Chondrocyte (in vitro differentiated cells): ENCODE measurements at regions not wholly inside any gene's neighbourhood (a gene's known extent, or its start where the extent isn't known, plus 50 kb on each side); places are given as distances from the start of the nearest gene placed in this dataset.
A peak's percentile ranks its signal among the peaks of the same experiment; 100 is the strongest.
"Not testable (repeated sequence)": the region's sequence is repeated elsewhere in the genome, so short reads cannot be mapped to it uniquely, and the experiment has no call there.

Experiments used
- DNase-seq: peaks from one replicate; pipeline ENCODE4 v3.0.0; 2021; ENCODE audit warnings: mixed read lengths, low spot score
- H3K27ac Mint-ChIP-seq: one replicate; pipeline ENCODE4 v1.8.0; 2021; ENCODE audit warnings: mild to moderate bottlenecking, moderate library complexity, mixed read lengths; ENCODE audit not compliant: unreplicated experiment
- H3K27me3 Mint-ChIP-seq: 2 replicates; pipeline ENCODE4 v1.8.0; 2021; ENCODE audit warnings: low read depth, mixed read lengths
- H3K36me3 Mint-ChIP-seq: 2 replicates; pipeline ENCODE4 v1.8.0; 2021; ENCODE audit warnings: low read depth, mixed read lengths
- H3K4me1 Mint-ChIP-seq: 2 replicates; pipeline ENCODE4 v1.8.0; 2021; ENCODE audit warnings: low read depth, mild to moderate bottlenecking, mixed read lengths
- H3K4me3 Mint-ChIP-seq: one replicate; pipeline ENCODE4 v1.8.0; 2021; ENCODE audit warnings: mild to moderate bottlenecking, moderate library complexity, mixed read lengths; ENCODE audit not compliant: unreplicated experiment
- H3K9me3 Mint-ChIP-seq: 2 replicates; pipeline ENCODE4 v1.8.0; 2021; ENCODE audit warnings: low read depth, mixed read lengths
- TF ChIP-seq, protein P1 (sequence below): fragments of 200-600 bp; sonication (generic); IDR thresholded peaks from 2 replicates; pipeline ENCODE4 v1.5.0; 2021; ENCODE audit warnings: antibody characterized with exemption, mild to moderate bottlenecking, moderate library complexity

GRCh38 chr12:127964717-127965116 lies 302.3 kb upstream of the TMEM132C start:
- Mint-ChIP-seq H3K9me3 (peaks cover 6% of the 10 kb centered on the region), H3K36me3 (no peaks in the 10 kb centered on the region), H3K4me1 (peaks cover 9% of the 10 kb centered on the region), H3K27me3 (no peaks in the 10 kb centered on the region), H3K4me3 (no peak overlapping the region), H3K27ac (no peak overlapping the region)
- DNase-seq = no peak
- TF ChIP-seq, protein P1, sequence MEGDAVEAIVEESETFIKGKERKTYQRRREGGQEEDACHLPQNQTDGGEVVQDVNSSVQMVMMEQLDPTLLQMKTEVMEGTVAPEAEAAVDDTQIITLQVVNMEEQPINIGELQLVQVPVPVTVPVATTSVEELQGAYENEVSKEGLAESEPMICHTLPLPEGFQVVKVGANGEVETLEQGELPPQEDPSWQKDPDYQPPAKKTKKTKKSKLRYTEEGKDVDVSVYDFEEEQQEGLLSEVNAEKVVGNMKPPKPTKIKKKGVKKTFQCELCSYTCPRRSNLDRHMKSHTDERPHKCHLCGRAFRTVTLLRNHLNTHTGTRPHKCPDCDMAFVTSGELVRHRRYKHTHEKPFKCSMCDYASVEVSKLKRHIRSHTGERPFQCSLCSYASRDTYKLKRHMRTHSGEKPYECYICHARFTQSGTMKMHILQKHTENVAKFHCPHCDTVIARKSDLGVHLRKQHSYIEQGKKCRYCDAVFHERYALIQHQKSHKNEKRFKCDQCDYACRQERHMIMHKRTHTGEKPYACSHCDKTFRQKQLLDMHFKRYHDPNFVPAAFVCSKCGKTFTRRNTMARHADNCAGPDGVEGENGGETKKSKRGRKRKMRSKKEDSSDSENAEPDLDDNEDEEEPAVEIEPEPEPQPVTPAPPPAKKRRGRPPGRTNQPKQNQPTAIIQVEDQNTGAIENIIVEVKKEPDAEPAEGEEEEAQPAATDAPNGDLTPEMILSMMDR = peak; percentile 72

GRCh38 chr12:127966331-127966730 lies 300.6 kb upstream of the TMEM132C start:
- H3K4me1 Mint-ChIP-seq = peaks cover 4% of the 10 kb centered on the region
- no peaks in the 10 kb centered on the region for H3K36me3 Mint-ChIP-seq
- no peak overlapping the region for H3K4me3 Mint-ChIP-seq
- H3K27me3 Mint-ChIP-seq = no peaks in the 10 kb centered on the region
- H3K9me3 Mint-ChIP-seq = peaks cover 6% of the 10 kb centered on the region
- DNase-seq = no peak
- TF ChIP-seq, protein P1 = no peak
- no peak overlapping the region for H3K27ac Mint-ChIP-seq

- no peak for DNase-seq
- TF ChIP-seq, protein P1 = no peak
- Mint-ChIP-seq H3K27ac (no peak overlapping the region), H3K9me3 (peaks cover 12% of the 10 kb centered on the region), H3K4me1 (no peaks in the 10 kb centered on the region), H3K27me3 (no peaks in the 10 kb centered on the region), H3K4me3 (no peak overlapping the region), H3K36me3 (no peaks in the 10 kb centered on the region)
These were observed 296.5 kb upstream of the TMEM132C start for GRCh38 chr12:127970491-127970890.

DNA sequence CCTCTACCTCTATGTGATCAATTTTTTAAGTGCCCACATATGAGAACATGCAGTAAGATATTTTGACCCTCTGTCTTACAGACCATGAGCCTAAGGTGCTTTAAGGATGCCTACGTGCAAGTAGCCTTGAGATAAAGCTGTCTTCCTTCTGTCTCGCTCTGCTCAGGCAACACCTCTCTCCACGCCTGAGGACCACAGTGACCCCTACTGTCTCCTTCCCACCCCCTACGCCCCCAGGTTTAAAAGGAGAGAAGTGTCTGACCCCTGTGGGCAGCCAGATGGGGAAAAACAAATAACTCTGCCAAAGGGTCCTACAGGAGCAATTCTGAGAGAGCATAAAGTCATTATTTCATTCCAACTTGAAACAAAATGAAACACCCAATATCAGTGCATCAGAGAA lies 286.4 kb upstream of the TMEM132C start:
- Mint-ChIP-seq H3K36me3 (peaks cover 2% of the 10 kb centered on the region), H3K9me3 (peaks cover 4% of the 10 kb centered on the region), H3K4me3 (no peak overlapping the region), H3K27ac (no peak overlapping the region), H3K4me1 (peaks cover 8% of the 10 kb centered on the region), H3K27me3 (no peaks in the 10 kb centered on the region)
- no peak for DNase-seq
- TF ChIP-seq, protein P1 = no peak

DNA sequence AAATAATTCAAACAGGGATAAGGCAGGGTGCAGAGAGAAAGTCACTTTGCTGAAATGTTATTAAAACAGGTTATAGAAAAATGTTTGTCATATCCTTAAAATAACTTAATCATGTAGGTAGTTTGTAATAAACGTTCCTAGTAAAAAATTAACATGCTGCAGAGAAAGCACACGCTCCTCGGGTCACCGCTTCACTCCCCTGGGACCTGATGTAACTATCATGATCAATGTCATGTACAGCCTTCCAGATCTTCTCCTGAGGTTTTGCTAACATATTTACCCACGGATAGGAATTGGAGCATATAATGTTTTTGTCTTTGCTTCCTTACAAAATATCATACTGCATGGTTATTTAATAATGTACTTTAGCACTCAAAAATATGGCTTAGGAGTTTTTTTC lies 285.1 kb upstream of the TMEM132C start:
- Mint-ChIP-seq H3K36me3 (no peaks in the 10 kb centered on the region), H3K27ac (no peak overlapping the region), H3K4me1 (peaks cover 8% of the 10 kb centered on the region), H3K27me3 (no peaks in the 10 kb centered on the region), H3K4me3 (no peak overlapping the region), H3K9me3 (no peaks in the 10 kb centered on the region)
- DNase-seq = no peak
- TF ChIP-seq, protein P1 = no peak

DNA sequence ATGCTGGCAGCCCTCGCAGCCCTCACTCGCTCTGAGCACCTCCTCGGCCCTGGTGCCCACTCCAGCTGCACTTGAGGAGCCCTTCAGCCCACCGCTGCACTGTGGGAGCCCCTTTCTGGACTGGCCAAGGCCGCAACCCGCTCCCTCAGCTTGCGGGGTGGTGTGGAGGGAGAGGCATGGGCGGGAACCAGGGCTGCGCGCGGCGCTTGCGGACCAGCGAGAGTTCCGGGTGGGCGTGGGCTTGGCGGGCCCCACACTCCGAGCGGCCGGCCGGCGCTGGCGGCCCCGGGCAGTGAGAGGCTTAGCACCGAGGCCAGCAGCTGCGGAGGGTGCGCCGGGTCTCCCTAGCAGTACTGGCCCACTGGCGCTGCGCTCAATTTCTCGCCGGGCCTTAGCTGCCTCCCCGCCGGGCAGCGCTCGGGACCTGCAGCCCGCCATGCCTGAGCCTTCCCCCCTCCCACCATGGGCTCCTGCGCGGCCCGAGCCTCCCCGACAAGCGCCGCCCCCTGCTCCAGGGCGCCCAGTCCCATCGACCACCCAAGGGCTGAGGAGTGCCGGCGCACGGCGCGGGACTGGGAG lies 283.7 kb upstream of the TMEM132C start:
- not testable (repeated sequence) for DNase-seq, H3K4me3 Mint-ChIP-seq, H3K9me3 Mint-ChIP-seq, H3K27ac Mint-ChIP-seq, H3K36me3 Mint-ChIP-seq, H3K27me3 Mint-ChIP-seq
- peaks cover 12% of the 10 kb centered on the region for H3K4me1 Mint-ChIP-seq
